PC-9 (cell line): ENCODE measurements at regions not wholly inside any gene's neighbourhood (a gene's known extent, or its start where the extent isn't known, plus 50 kb on each side); places are given as distances from the start of the nearest gene placed in this dataset.

Source experiments
- EZH2 ChIP-seq: fragments of 200-600 bp; sonication (generic); IDR thresholded peaks from 2 replicates; pipeline ENCODE4 v1.8.0; 2017; ENCODE audit warnings: antibody characterized with exemption, low read depth
- TF ChIP-seq, protein P1 (sequence below): fragments of 200-600 bp; sonication (generic); conservative IDR thresholded peaks from 2 replicates; pipeline ENCODE4 v1.6.1; 2017; ENCODE audit warnings: mixed run types, antibody characterized with exemption, mild to moderate bottlenecking, moderate library complexity

GRCh38 chr1:59108481-59109317, 188.2 kb upstream of the FGGY start:
- TF ChIP-seq, protein P1, sequence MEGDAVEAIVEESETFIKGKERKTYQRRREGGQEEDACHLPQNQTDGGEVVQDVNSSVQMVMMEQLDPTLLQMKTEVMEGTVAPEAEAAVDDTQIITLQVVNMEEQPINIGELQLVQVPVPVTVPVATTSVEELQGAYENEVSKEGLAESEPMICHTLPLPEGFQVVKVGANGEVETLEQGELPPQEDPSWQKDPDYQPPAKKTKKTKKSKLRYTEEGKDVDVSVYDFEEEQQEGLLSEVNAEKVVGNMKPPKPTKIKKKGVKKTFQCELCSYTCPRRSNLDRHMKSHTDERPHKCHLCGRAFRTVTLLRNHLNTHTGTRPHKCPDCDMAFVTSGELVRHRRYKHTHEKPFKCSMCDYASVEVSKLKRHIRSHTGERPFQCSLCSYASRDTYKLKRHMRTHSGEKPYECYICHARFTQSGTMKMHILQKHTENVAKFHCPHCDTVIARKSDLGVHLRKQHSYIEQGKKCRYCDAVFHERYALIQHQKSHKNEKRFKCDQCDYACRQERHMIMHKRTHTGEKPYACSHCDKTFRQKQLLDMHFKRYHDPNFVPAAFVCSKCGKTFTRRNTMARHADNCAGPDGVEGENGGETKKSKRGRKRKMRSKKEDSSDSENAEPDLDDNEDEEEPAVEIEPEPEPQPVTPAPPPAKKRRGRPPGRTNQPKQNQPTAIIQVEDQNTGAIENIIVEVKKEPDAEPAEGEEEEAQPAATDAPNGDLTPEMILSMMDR: no peak
- TF ChIP-seq EZH2: no peak
